ENCODE measurements at regions not wholly inside any gene's neighbourhood (a gene's known extent, or its start where the extent isn't known, plus 50 kb on each side); places are given as distances from the start of the nearest gene placed in this dataset.
"Not testable (repeated sequence)": the region's sequence is repeated elsewhere in the genome, so short reads cannot be mapped to it uniquely, and the experiment has no call there.

GRCh38 chr12:87425942-87426554, 603.2 kb downstream of the C12orf50 start:
- no peak for DNase-seq (ENCODE audit: low spot score)

- DNase-seq (ENCODE audit: low spot score): not testable (repeated sequence)
These were observed 608.0 kb downstream of the C12orf50 start for GRCh38 chr12:87421233-87421632.

- peak; percentile 25 for DNase-seq (ENCODE audit: low spot score)
These were observed 615.4 kb downstream of the C12orf50 start for GRCh38 chr12:87413784-87414183.

- DNase-seq (ENCODE audit: low spot score): no peak
These were observed 622.3 kb downstream of the C12orf50 start for GRCh38 chr12:87406926-87407325.

GRCh38 chr12:87405918-87406317, 623.3 kb downstream of the C12orf50 start:
- DNase-seq (ENCODE audit: low spot score): no peak

GRCh38 chr12:87394168-87394567, 635.0 kb downstream of the C12orf50 start:
- not testable (repeated sequence) for DNase-seq (ENCODE audit: low spot score)

- DNase-seq (ENCODE audit: low spot score): no peak
These were observed 640.8 kb downstream of the C12orf50 start for GRCh38 chr12:87388376-87388775.

- no peak for DNase-seq (ENCODE audit: low spot score)
These were observed 643.9 kb downstream of the C12orf50 start for GRCh38 chr12:87385322-87385721.

GRCh38 chr12:87384226-87384625, 645.0 kb downstream of the C12orf50 start:
- DNase-seq (ENCODE audit: low spot score): no peak

- DNase-seq (ENCODE audit: low spot score): no peak
These were observed 645.5 kb downstream of the C12orf50 start for GRCh38 chr12:87383680-87384079.

GRCh38 chr12:87382959-87383566, 646.1 kb downstream of the C12orf50 start:
- no peak for DNase-seq (ENCODE audit: low spot score)

GRCh38 chr12:87382436-87382835, 646.8 kb downstream of the C12orf50 start:
- no peak for DNase-seq (ENCODE audit: low spot score)

GRCh38 chr12:87381742-87382141, 647.5 kb downstream of the C12orf50 start:
- DNase-seq (ENCODE audit: low spot score): no peak

- DNase-seq (ENCODE audit: low spot score): no peak
These were observed 650.7 kb downstream of the C12orf50 start for GRCh38 chr12:87378526-87378925.

GRCh38 chr12:87376722-87377121, 652.5 kb downstream of the C12orf50 start:
- DNase-seq (ENCODE audit: low spot score): no peak

- no peak for DNase-seq (ENCODE audit: low spot score)
These were observed 660.0 kb downstream of the C12orf50 start for GRCh38 chr12:87369161-87369560.

GRCh38 chr12:87368259-87368658, 660.9 kb downstream of the C12orf50 start:
- DNase-seq (ENCODE audit: low spot score): no peak

- DNase-seq (ENCODE audit: low spot score): no peak
These were observed 663.8 kb downstream of the C12orf50 start for GRCh38 chr12:87365423-87365822.

GRCh38 chr12:87363497-87364084, 665.6 kb downstream of the C12orf50 start:
- DNase-seq (ENCODE audit: low spot score): no peak

GRCh38 chr12:87349681-87350080, 679.5 kb downstream of the C12orf50 start:
- no peak for DNase-seq (ENCODE audit: low spot score)

- no peak for DNase-seq (ENCODE audit: low spot score)
These were observed 681.1 kb downstream of the C12orf50 start for GRCh38 chr12:87348071-87348470.

GRCh38 chr12:87344699-87345098, 684.5 kb downstream of the C12orf50 start:
- DNase-seq (ENCODE audit: low spot score): peak; percentile 2

- no peak for DNase-seq (ENCODE audit: low spot score)
These were observed 690.5 kb downstream of the C12orf50 start for GRCh38 chr12:87338681-87339080.

All from hepatic stellate cell (primary cell).